Hematopoietic multipotent progenitor cell (in vitro differentiated cells): ENCODE measurements at regions not wholly inside any gene's neighbourhood (a gene's known extent, or its start where the extent isn't known, plus 50 kb on each side); places are given as distances from the start of the nearest gene placed in this dataset.

Source experiments
- DNase-seq, 3 donors: peaks; one replicate each; pipeline ENCODE4 v3.0.0-alpha.2; 2011 to 2015; ENCODE audit warnings: low read depth in 2 of 3, low spot score in 2 of 3

GRCh38 chr16:48850097-48850770 lies 240.3 kb upstream of the N4BP1 start:
- DNase-seq: no peak

GRCh38 chr16:48846277-48846676 lies 236.3 kb upstream of the N4BP1 start:
- no peak for DNase-seq

GRCh38 chr16:48845261-48845660 lies 235.3 kb upstream of the N4BP1 start:
- no peak for DNase-seq

GRCh38 chr16:48838349-48838748 lies 228.4 kb upstream of the N4BP1 start:
- DNase-seq: no peak

DNA sequence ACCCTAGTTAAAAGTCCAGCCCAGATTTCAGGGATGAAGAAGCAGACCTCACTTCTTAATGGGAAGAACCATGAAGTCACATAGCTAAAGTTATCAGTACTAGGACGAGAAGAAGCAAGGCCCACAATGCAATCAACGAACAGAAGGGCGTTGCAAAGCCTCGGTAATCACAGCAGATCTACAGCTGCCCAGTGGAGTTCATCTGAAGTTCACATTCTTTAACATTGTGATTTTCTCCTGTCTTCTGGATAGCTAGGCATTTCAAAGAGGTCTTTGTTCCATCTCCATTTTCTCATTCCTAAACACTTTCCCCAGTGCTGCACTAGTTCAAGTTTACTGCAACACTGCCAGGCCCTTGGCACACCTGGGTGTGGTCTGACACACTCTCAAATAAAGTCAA lies 226.7 kb upstream of the N4BP1 start:
- DNase-seq: no peak

DNA sequence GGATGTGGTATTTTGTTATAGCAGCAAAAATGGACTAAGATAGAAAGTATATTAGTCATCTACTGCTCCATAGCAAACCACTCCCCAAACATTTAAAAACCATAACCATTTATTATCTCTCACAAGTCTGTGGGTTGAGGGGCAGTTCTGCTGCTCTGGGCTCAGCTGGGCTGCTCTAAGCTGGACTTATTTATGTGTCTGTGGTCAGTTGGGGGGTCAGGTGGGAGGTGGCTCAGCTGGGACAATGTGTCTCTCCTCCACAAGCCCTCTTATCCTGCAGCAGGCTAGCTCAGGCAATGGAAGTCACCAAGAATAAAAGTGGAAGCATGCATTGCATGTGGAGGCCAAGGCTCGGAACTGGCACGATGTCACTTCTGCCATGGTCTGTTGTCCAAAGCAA lies 226.1 kb upstream of the N4BP1 start:
- DNase-seq: no peak

GRCh38 chr16:48834576-48834975 lies 224.6 kb upstream of the N4BP1 start:
- no peak for DNase-seq

DNA sequence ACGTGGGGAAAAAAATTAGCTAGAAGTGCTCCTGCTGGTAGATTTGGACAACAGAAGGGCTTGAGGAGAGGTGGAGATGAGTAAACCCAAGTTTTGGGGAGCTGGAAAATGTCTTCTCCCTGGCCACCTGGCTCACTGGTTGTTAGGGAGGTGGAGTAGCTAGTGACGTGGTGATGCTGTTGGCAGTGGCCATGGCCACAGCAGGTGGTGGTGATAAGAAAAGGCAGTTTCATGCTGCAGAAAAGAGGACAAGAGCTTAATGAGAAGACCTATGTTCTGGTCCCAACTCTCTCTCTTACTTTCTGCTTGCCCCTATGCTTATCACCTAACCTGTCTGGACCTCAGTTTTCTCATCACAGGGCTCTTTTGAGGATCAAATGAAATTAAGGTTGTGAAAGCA lies 223.5 kb upstream of the N4BP1 start:
- no peak for DNase-seq

DNA sequence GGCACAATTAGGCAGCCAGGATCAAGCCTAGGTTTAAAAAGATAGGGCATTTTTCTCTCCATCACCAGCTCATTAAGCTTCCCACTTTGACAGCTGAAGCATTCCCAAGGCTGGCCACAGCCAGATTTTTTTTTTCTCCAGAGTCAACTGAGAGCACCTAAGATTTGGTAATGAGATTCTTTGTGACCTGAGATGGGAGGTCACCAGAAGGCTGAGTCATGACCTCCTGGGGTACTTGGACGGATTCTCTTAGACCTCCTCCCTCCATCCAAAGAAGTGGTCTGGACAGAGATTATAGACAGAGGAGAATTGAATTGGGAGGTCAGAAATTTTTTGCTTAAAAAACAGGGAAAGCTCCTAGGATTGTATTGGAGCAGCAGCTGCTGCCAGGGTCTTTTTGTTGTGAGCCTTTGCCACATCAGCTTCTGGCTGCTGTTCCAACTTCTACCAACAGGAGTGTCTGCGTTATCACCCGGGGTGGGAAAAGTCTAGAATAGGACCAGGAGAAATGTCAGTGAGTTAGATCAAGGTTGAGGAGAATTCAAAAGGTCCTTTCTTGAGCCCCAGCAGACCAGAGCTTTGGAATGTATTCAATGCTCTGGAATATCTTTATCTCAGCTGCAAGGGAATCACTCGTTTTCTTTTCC lies 221.2 kb upstream of the N4BP1 start:
- DNase-seq: no peak

DNA sequence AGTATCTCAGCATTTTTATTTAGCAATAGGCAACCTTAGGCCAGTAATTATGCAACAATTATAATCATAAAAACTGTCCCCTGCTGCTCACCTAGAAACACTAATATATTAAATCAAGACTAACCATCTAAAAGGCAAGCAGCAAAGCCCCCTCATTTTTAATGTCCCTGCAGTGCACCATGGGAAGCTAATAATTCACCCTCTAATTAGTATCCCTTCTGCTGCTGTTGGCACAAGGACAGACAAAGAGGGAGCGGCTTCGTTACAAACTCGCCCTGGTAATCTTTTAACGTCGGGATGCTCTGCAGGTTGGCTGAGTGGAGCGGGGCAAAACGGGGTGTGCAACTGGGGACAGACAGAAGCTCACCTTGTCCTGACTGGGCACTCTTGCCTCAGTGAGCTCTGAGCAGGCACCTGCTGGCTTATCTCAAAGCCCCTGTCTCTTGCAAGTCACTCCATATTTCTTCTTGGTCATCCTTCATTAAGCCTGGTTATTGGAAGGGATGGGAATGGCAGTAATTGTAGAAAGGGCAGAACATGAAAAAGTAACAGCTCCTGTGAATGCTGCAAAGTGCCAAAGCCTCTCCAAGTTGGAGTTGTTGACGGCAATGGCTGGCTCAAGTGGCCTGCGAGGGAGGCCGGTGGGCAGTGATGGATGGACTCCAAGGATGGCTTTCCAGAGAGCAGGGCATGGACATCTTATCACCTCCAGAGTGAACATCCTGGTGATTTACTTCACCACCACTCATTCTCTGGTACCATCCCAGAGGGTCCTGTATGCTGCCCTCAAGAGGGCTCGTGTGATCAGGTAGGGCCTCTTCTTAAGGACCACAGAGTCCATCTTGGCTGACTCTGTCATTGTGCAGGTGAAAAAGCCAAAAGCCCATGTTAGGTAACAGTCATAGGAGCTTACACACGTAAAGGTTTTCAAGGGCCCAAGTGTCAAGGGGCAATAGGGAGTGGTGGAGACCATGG lies 219.6 kb upstream of the N4BP1 start:
- DNase-seq: no peak

DNA sequence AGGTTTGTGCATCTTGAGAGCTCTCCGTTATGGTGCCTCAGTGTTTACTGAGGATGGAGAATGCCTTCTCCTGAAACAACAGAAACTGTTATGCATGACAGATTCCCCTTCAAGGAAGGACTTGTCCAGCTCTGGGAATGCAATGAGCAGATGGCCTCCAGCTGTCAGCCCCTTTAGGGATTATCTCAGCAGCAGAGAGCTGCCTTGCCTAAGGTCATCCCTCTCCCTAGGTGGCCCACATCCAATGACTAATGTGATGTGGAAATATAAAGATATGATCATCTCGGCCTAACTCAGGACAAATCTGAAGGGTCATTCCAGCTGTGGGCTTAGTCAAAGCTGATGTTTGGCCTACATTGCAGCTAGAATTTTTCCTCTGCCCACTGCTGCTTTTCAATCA lies 214.3 kb upstream of the N4BP1 start:
- DNase-seq: no peak

GRCh38 chr16:48822431-48822830 lies 212.5 kb upstream of the N4BP1 start:
- no peak for DNase-seq

- no peak for DNase-seq
Measured at GRCh38 chr16:48820379-48820778, 210.4 kb upstream of the N4BP1 start.

DNA sequence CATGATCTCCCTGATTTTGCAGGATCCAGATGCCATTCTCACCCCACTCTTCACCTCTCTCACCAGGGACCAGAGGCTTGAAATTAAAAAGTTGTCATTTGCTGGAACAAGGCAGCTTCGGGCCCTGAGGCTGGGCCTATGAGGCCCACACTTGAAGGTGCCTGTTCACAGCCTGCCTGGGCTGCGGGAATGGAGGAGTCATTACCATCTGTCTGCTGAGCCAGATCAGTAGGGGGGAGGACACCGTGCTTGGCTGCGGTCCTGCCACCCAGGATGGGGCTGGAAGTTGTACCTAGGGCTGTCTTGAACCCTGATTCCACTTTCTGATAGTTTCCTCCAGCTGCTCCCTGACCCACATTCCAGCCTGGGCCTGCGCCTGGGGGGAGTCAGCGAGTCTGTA lies 208.3 kb upstream of the N4BP1 start:
- no peak for DNase-seq

GRCh38 chr16:48817032-48817431 lies 207.1 kb upstream of the N4BP1 start:
- DNase-seq: no peak

- no peak for DNase-seq
Measured at GRCh38 chr16:48816393-48816792, 206.4 kb upstream of the N4BP1 start.

DNA sequence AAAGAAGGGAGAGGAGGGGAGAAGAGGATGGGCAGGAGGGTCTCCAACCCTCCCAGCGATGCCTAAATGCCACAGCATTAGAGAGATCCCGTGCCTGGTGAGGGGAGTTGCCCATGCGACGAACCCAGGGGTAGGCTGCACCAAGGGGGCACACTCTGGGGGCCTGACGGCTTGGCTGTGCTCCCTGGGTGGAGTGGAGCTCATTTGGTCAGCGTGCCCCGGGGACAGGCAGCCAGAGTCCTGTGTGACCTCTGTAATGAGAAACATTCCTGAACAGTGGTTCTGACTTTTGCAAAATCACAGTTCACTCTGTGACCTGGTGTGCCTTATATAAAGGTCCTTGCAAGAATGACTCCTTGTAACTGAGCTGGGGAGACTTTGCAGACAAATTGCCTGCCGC lies 205.0 kb upstream of the N4BP1 start:
- DNase-seq: no peak

- DNase-seq: no peak
Measured at GRCh38 chr16:48813485-48813884, 203.5 kb upstream of the N4BP1 start.

- no peak for DNase-seq
Measured at GRCh38 chr16:48812856-48813255, 202.9 kb upstream of the N4BP1 start.

DNA sequence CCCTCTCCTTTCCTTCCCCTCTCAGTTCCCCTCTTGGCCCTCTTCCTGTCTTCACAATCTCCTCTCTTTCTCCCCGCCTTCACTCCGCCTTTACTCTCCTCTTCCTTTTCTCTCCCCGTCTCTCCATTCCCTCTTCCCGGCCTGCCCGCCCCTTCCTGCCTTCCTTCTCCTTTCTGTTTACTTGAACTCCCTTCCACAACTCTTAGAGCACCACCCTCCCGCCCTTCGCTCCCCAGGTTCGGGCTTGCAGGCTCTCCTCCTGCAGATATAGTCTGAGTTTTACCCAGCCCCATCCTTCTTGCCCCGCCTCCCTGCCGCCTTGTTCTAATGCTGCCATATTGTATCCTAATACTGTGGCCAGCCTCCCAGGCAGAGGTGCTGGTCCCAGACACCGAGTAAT lies 201.5 kb upstream of the N4BP1 start:
- no peak for DNase-seq

- DNase-seq: no peak
Measured at GRCh38 chr16:48810803-48811453, 200.9 kb upstream of the N4BP1 start.
